ENCODE measurements at regions not wholly inside any gene's neighbourhood (a gene's known extent, or its start where the extent isn't known, plus 50 kb on each side); places are given as distances from the start of the nearest gene placed in this dataset.

DNA sequence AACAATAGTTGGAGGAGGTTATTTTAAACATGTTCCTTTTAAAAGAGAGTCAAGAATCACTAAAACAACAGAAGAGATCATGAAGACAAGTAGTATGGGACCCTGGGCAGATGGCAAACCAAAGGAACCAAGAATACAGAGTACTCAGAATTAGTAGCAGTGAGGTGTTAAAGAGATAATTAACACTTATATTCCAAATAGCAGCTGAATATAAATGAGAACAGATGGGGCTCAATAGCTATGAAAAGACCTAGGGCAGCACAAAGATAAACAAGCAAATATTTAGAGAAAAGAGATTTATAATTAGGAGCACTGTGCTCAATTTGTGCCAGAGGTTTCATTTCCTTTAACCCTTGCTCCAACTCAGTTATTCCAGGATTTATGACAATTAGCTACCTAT lies 159.1 kb downstream of the FAM114A2 start:
- DNase-seq = no peak

DNA sequence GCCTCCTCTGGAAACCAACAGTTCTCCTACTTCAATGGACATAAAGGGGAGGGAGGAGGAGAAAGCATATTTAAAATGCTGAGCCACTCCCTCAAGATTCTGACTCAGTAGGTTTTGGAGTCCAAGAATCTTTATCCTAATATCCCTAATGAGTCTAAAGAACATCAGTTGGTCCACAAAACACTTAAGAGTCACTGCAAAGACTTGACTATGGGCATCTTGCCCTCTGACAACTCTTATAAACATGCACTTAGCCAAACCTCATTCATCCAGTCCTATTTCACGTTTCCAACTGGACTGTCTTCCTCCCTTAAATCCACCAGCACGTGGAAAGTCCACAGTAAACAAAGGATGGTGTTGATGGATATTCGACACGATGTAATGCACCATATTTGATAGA lies 172.5 kb downstream of the FAM114A2 start:
- DNase-seq = no peak

DNA sequence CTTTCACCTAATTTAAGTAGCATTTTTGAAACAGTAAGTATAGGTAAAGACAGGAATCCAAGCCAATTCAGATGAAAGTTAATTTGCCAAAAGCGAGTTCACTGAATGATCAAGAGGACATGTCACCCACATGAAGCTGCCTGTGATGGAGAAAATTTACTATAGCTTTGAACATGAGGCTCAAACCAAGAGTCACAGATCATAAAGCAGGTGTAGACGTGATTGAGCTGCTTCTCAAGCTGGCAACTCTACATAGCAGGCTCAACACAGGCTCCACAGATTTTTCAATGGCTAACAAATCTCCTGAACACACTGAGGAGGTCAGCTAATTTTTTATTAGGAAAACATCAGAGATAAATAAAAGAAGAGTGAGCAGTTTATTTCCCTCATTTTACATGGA lies 173.7 kb downstream of the FAM114A2 start:
- no peak for DNase-seq

DNA sequence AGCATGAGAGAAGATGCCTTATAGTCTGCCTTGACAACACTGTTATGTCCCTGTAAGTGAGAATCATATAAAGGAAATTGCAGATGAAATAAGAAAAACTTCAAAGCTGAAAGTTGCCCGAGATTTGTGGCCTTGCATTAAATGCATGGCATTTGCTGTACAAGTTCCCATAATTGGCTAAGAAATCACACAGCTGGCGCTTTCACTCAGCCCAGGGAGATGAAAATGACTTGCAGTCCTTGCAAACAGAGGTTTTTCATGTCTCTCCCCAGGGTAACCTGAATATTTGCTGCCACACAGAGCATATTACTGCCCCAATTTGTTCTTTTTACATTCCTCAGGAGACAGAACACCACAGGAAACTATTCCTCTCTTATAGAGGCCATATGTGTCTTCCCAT lies 174.8 kb downstream of the FAM114A2 start:
- no peak for DNase-seq
